ENCODE measurements at regions not wholly inside any gene's neighbourhood (a gene's known extent, or its start where the extent isn't known, plus 50 kb on each side); places are given as distances from the start of the nearest gene placed in this dataset.
A peak's percentile ranks its signal among the peaks of the same experiment; 100 is the strongest.

- Histone ChIP-seq H3K4me2 (ENCODE audit: control insufficient read depth, extremely low read depth, insufficient read depth, low read depth, low read length) (peak overlapping the region; percentile 11), H3K4me3 (ENCODE audit: control insufficient read depth in 2 of 3, extremely low read depth in 1 of 3, insufficient read depth in 2 of 3, low read depth in 1 of 3, low read length in 3 of 3) (no peak overlapping the region)
Observed at GRCh38 chr4:187171706-187172339, 448.2 kb upstream of the FAT1 start.

GRCh38 chr4:187172340-187172761 lies 448.7 kb upstream of the FAT1 start:
- Histone ChIP-seq H3K9ac (ENCODE audit: control insufficient read depth, extremely low read depth, insufficient read depth, low read length) (peak overlapping the region; percentile 5), H4K20me1 (ENCODE audit: control insufficient read depth, extremely low read depth, insufficient read depth, low read length) (no peaks in the 10 kb centered on the region), H3K79me2 (ENCODE audit: control insufficient read depth, insufficient read depth, low read length) (no peaks in the 10 kb centered on the region), H3K9me1 (ENCODE audit: control insufficient read depth, extremely low read depth, insufficient read depth, low read length) (no peaks in the 10 kb centered on the region), H3K27me3 (ENCODE audit: control insufficient read depth, extremely low read depth, insufficient read depth, low read length) (no peaks in the 10 kb centered on the region), H3K9me3 (ENCODE audit: control insufficient read depth, low read depth, low read length) (no peaks in the 10 kb centered on the region), H3K4me2 (ENCODE audit: control insufficient read depth, extremely low read depth, insufficient read depth, low read depth, low read length) (peak overlapping the region; percentile 11), H3K4me3 (ENCODE audit: control insufficient read depth in 2 of 3, extremely low read depth in 1 of 3, insufficient read depth in 2 of 3, low read depth in 1 of 3, low read length in 3 of 3) (no peak overlapping the region), H3K27ac (ENCODE audit: control insufficient read depth, insufficient read depth, low read length) (peak overlapping the region; percentile 16), H3K4me1 (ENCODE audit: control insufficient read depth, extremely low read depth, insufficient read depth, low read length) (peaks cover 12% of the 10 kb centered on the region), H2AFZ (ENCODE audit: control insufficient read depth, low read length) (peak overlapping the region; percentile 54), H3K36me3 (ENCODE audit: control insufficient read depth in 2 of 2, extremely low read depth in 1 of 2, insufficient read depth in 2 of 2, low read length in 2 of 2) (no peaks in the 10 kb centered on the region)
- dilution Hi-C loops (cut with MboI; ENCODE audit: extremely low pct_ligation_motif_present, low sequenced_read_pairs), result no loop called here
- no peak for DNase-seq (ENCODE audit: low read depth, low spot score)
- FAIRE-seq, result peak; percentile 79
- no peak for TF ChIP-seq EZH2 (IDR thresholded peaks at IDR 0.05; ENCODE audit: low read length)
- TF ChIP-seq, protein P1, sequence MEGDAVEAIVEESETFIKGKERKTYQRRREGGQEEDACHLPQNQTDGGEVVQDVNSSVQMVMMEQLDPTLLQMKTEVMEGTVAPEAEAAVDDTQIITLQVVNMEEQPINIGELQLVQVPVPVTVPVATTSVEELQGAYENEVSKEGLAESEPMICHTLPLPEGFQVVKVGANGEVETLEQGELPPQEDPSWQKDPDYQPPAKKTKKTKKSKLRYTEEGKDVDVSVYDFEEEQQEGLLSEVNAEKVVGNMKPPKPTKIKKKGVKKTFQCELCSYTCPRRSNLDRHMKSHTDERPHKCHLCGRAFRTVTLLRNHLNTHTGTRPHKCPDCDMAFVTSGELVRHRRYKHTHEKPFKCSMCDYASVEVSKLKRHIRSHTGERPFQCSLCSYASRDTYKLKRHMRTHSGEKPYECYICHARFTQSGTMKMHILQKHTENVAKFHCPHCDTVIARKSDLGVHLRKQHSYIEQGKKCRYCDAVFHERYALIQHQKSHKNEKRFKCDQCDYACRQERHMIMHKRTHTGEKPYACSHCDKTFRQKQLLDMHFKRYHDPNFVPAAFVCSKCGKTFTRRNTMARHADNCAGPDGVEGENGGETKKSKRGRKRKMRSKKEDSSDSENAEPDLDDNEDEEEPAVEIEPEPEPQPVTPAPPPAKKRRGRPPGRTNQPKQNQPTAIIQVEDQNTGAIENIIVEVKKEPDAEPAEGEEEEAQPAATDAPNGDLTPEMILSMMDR (optimal IDR thresholded peaks at IDR 0.05 in 1 of 3, IDR thresholded peaks at IDR 0.05 in 1 of 3, conservative IDR thresholded peaks at IDR 0.05 in 1 of 3; ENCODE audit: extremely low read depth in 1 of 3, insufficient read depth in 2 of 3, low read length in 3 of 3), result no peak

More at GRCh38 chr4:187171706-187172339, 448.2 kb upstream of the FAT1 start:
- peak overlapping the region; percentile 5 for H3K9ac ChIP-seq (ENCODE audit: control insufficient read depth, extremely low read depth, insufficient read depth, low read length)
- peak overlapping the region; percentile 16 for H3K27ac ChIP-seq (ENCODE audit: control insufficient read depth, insufficient read depth, low read length)
- H3K9me3 ChIP-seq (ENCODE audit: control insufficient read depth, low read depth, low read length), result no peaks in the 10 kb centered on the region
- DNase-seq (ENCODE audit: low read depth, low spot score) (no peak), FAIRE-seq (peak; percentile 75)
- peaks cover 12% of the 10 kb centered on the region for H3K4me1 ChIP-seq (ENCODE audit: control insufficient read depth, extremely low read depth, insufficient read depth, low read length)
- no peaks in the 10 kb centered on the region for H3K79me2 ChIP-seq (ENCODE audit: control insufficient read depth, insufficient read depth, low read length)
- no peaks in the 10 kb centered on the region for H3K9me1 ChIP-seq (ENCODE audit: control insufficient read depth, extremely low read depth, insufficient read depth, low read length)
- no peaks in the 10 kb centered on the region for H4K20me1 ChIP-seq (ENCODE audit: control insufficient read depth, extremely low read depth, insufficient read depth, low read length)
- dilution Hi-C loops (cut with MboI; ENCODE audit: extremely low pct_ligation_motif_present, low sequenced_read_pairs), result no loop called here
- TF ChIP-seq, protein P1 (optimal IDR thresholded peaks at IDR 0.05 in 1 of 3, IDR thresholded peaks at IDR 0.05 in 1 of 3, conservative IDR thresholded peaks at IDR 0.05 in 1 of 3; ENCODE audit: extremely low read depth in 1 of 3, insufficient read depth in 2 of 3, low read length in 3 of 3), result no peak
- TF ChIP-seq EZH2 (IDR thresholded peaks at IDR 0.05; ENCODE audit: low read length), result no peak
- peak overlapping the region; percentile 94 for H2AFZ ChIP-seq (ENCODE audit: control insufficient read depth, low read length)
- no peaks in the 10 kb centered on the region for H3K36me3 ChIP-seq (ENCODE audit: control insufficient read depth in 2 of 2, extremely low read depth in 1 of 2, insufficient read depth in 2 of 2, low read length in 2 of 2)
- no peaks in the 10 kb centered on the region for H3K27me3 ChIP-seq (ENCODE audit: control insufficient read depth, extremely low read depth, insufficient read depth, low read length)
